ENCODE measurements at regions not wholly inside any gene's neighbourhood (a gene's known extent, or its start where the extent isn't known, plus 50 kb on each side); places are given as distances from the start of the nearest gene placed in this dataset.

DNA sequence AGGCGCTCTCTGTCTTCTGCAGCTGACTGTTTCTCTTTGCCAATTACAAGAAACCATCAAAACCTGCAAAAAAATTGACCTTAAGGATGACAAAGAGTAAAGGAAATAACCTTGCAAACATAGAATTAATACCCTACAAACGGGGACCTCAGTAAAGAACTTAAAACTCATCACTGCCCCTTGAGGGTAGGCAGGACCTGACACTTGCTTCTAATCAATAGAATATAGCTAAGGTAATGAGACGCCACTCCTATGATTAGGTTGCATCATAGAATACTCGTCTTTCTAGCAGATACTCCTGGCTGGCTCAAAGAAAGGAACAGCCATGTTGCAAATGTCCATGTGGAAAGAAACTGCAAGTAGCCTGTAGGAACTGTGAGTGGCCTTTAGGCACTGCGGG is 140.0 kb downstream of the XPNPEP1 start:
- ChIA-PET CTCF (ENCODE audit: partially characterized antibody) (interaction anchor here (0.6 to 3.6 kb wide), 14 partner anchors 9 to 1106 kb away, joined by 3 to 30 read pairs (median 4); no protein-coding TSS in a partner anchor), POLR2A (ENCODE audit: partially characterized antibody) (no interaction called here)
- DNase-seq (ENCODE audit: low read depth in 1 of 2, low spot score in 2 of 2) = no peak
- Histone ChIP-seq H3K4me2 (ENCODE audit: insufficient read depth in 1 of 2, low read depth in 2 of 2, low read length in 2 of 2) (no peak overlapping the region), H4K8ac (ENCODE audit: extremely low read depth, insufficient read depth, low read length) (no peak overlapping the region), H2BK120ac (replicated peaks; ENCODE audit: low read depth, low read length) (no peak overlapping the region), H3K9me3 (ENCODE audit: insufficient read depth in 2 of 2, low read depth in 1 of 2, low read length in 1 of 2) (no peaks in the 10 kb centered on the region; a peak in 1 of 4 replicates), H3K14ac (ENCODE audit: insufficient read length) (no peak overlapping the region), H3K79me1 (ENCODE audit: low read depth, low read length) (no peaks in the 10 kb centered on the region), H3K56ac (replicated peaks; ENCODE audit: insufficient read length, low read depth, low read length) (no peak overlapping the region), H3K27ac (ENCODE audit: low read depth, low read length) (no peak overlapping the region), H3K18ac (ENCODE audit: extremely low read depth, low read length) (no peak overlapping the region), H3K4me1 (replicated peaks in 1 of 4; ENCODE audit: control insufficient read depth in 3 of 4, insufficient read depth in 4 of 4, low read length in 3 of 4) (peaks cover 5 to 20% (median 10%) of the 10 kb centered on the region in 4 experiments; a peak in 6 of 7 replicates), H3K36me3 (ENCODE audit: control insufficient read depth in 2 of 4, insufficient read depth in 4 of 4, low read length in 3 of 4) (no peaks in the 10 kb centered on the region), H2BK5ac (ENCODE audit: low read depth, low read length) (no peak overlapping the region), H3K4ac (replicated peaks; ENCODE audit: insufficient read length, low read depth, low read length) (no peak overlapping the region), H2BK15ac (ENCODE audit: low read length) (no peak overlapping the region), H3K27me3 (replicated peaks in 1 of 4; ENCODE audit: control insufficient read depth in 3 of 4, extremely low read depth in 1 of 4, insufficient read depth in 3 of 4, low read length in 3 of 4) (no peaks in the 10 kb centered on the region; a peak in 1 of 7 replicates), H3K79me2 (ENCODE audit: control insufficient read depth in 1 of 2, insufficient read depth in 2 of 2, low read length in 2 of 2) (no peaks in the 10 kb centered on the region), H3K9ac (replicated peaks in 1 of 4; ENCODE audit: extremely low read depth in 1 of 4, low read depth in 3 of 4, low read length in 3 of 4) (no peak overlapping the region), H3K23me2 (ENCODE audit: low read depth, low read length) (no peaks in the 10 kb centered on the region), H3K4me3 (ENCODE audit: extremely low read depth in 1 of 4, insufficient read depth in 2 of 4, low read depth in 3 of 4, low read length in 4 of 4) (no peak overlapping the region), H2BK12ac (ENCODE audit: low read depth, low read length) (no peak overlapping the region), H4K91ac (replicated peaks; ENCODE audit: insufficient read length, low read length) (no peak overlapping the region), H4K5ac (ENCODE audit: insufficient read length, low read depth, low read length) (no peak overlapping the region), H2BK20ac (ENCODE audit: low read length) (no peak overlapping the region), H2AFZ (ENCODE audit: low read length) (no peak overlapping the region), H4K20me1 (replicated peaks in 1 of 2; ENCODE audit: control insufficient read depth in 1 of 2, insufficient read depth in 2 of 2, low read length in 2 of 2) (no peaks in the 10 kb centered on the region), H3K23ac (ENCODE audit: insufficient read length) (no peak overlapping the region), H2AK5ac (ENCODE audit: low read depth, low read length) (no peak overlapping the region)
- 85% methylated on average over 5 of the region's 5 CpGs; no CpG with 5 or more reads in 1 of the 2 experiments for WGBS, 2 experiments (ENCODE audit: extremely low coverage in 1 of 2, insufficient coverage in 1 of 2, insufficient read length in 1 of 2, insufficient replicate concordance in 2 of 2, low coverage in 1 of 2, low lambda C conversion rate in 2 of 2, missing lambda C conversion rate in 1 of 2)
- FAIRE-seq = no peak
- no peak for TF ChIP-seq RFX5 (IDR thresholded peaks at IDR 0.05; ENCODE audit: borderline replicate concordance, low read depth, low read length)
- peak in 1 of 2 experiments; percentile 18; a peak in 1 of 4 replicates for TF ChIP-seq RAD21 (IDR thresholded peaks at IDR 0.05 in 1 of 2, conservative IDR thresholded peaks at IDR 0.05 in 1 of 2; ENCODE audit: low read depth in 2 of 2, low read length in 2 of 2)
- TF ChIP-seq, protein P1, sequence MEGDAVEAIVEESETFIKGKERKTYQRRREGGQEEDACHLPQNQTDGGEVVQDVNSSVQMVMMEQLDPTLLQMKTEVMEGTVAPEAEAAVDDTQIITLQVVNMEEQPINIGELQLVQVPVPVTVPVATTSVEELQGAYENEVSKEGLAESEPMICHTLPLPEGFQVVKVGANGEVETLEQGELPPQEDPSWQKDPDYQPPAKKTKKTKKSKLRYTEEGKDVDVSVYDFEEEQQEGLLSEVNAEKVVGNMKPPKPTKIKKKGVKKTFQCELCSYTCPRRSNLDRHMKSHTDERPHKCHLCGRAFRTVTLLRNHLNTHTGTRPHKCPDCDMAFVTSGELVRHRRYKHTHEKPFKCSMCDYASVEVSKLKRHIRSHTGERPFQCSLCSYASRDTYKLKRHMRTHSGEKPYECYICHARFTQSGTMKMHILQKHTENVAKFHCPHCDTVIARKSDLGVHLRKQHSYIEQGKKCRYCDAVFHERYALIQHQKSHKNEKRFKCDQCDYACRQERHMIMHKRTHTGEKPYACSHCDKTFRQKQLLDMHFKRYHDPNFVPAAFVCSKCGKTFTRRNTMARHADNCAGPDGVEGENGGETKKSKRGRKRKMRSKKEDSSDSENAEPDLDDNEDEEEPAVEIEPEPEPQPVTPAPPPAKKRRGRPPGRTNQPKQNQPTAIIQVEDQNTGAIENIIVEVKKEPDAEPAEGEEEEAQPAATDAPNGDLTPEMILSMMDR (IDR thresholded peaks at IDR 0.05; ENCODE audit: control extremely low read depth in 1 of 3, insufficient read depth in 1 of 3, low read depth in 1 of 3, low read length in 3 of 3) = peak in 1 of 3 experiments; percentile 28; a peak in 1 of 4 replicates
- TF ChIP-seq CEBPB (IDR thresholded peaks at IDR 0.05; ENCODE audit: low read depth, low read length) = peak; percentile 36; the same call in 1 of the 2 replicates
- TF ChIP-seq TAF1 (IDR thresholded peaks at IDR 0.05; ENCODE audit: low read depth, low read length) = no peak
